HG03469 (cell line): ENCODE measurements at regions not wholly inside any gene's neighbourhood (a gene's known extent, or its start where the extent isn't known, plus 50 kb on each side); places are given as distances from the start of the nearest gene placed in this dataset.
"Not testable (repeated sequence)": the region's sequence is repeated elsewhere in the genome, so short reads cannot be mapped to it uniquely, and the experiment has no call there.

Experiments
- ATAC-seq: cut with Tn5 transposase; IDR thresholded peaks from one replicate; pipeline ENCODE4 v1.9.1; 2021; ENCODE audit warnings: mild to moderate bottlenecking, moderate library complexity, moderate number of reproducible peaks; ENCODE audit not compliant: unreplicated experiment

GRCh38 chr5:18749763-18750162, 1115.5 kb downstream of the TAF11L14 start:
- ATAC-seq, result no peak

- no peak for ATAC-seq
These were observed 1118.1 kb downstream of the TAF11L14 start for GRCh38 chr5:18752317-18752716.

DNA sequence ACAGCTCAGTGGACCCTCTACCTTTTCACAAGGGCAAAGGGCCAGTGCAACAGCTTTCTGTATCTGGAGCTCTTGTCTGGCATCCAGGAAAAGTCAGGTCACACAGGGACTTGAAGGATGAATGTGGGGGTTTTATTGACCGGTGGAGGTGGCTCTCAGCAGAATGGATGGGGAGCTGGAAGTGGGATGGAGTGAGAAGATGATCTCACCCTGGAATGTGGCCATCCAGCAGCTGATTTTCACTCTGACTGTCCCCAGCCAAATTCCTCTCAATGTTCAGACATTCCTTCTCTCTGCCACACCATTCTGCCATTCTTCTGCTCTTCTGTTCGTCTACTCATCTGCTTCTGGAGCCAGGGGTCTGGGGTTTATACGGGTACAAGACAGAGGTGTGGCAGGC, 1119.9 kb downstream of the TAF11L14 start:
- ATAC-seq, result no peak

DNA sequence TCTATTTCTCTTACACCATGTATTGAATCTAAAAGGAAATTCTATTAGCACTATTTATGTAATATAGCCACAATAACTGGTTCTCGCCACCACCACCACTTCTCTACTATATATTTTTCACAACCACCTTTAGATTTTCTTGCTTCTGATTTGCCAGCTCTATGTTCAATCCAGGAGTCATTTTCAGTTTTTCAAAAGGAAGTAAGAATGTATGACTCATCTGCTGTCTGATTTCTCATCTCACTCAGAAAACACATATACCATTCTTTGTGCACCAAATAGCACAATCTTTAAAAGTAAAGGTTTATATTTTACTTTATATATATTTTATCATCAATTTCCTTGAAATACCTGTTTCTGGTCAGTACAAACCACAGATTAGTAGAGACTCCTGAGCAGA, 1127.5 kb downstream of the TAF11L14 start:
- ATAC-seq, result peak; percentile 81

DNA sequence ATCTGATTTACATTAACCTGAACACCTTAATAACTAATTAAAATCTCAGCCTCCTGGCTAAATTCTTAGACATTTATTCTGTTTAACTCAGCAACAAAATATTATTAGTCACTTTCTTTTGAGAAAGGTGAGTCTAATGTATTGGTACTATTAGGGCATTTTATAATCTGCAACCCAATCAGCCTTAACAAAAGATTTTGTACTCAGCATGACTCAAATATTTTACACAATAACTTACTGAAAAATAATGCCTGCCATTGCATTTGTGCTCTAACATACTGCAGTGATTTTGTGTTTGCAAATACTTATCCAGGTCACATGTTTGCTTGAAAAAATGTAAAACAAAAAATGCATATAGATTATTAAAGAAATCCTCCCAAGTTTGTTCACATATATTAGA, 1129.9 kb downstream of the TAF11L14 start:
- ATAC-seq, result no peak

DNA sequence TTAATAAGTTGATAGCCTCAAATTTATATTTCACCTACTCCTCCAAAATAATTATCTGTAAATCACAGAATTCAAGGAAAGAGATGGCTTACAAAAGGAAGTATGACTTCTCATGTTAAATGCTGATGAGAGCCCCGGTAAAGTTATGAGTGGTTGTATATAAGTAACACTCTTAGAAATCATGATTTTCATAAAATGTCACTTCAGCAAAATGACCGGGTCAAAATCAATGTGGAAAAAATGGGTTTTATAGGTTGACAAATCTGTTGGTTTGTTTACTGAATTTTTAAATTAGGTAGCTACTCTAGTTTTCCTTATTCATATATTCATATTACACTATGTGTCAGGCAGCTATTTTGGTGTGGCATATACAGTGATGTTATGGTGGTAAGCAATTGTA, 1131.0 kb downstream of the TAF11L14 start:
- ATAC-seq, result no peak

- no peak for ATAC-seq
These were observed 1136.9 kb downstream of the TAF11L14 start for GRCh38 chr5:18771097-18771610.

DNA sequence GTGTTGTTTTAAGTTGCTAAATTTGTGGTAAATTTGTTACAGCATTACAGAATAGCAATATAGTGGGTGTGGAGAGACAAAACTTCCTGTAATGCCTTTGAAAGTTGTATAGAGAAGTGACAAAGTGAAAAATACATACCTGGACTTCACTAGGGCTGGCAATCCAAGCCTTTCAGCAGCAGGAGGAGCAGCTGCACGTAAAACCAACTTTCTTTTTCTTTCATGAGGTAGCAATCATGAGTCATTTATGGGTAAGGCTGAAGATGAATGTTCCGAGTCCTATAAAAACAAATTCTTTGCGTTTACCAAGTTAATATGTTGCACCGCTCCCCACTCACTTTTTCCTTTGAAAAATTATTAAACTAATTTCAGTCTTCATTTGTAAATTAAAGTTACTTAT, 1138.2 kb downstream of the TAF11L14 start:
- ATAC-seq, result peak; percentile 65

- no peak for ATAC-seq
These were observed 1144.0 kb downstream of the TAF11L14 start for GRCh38 chr5:18778225-18778624.

GRCh38 chr5:18789218-18789998, 1155.1 kb downstream of the TAF11L14 start:
- ATAC-seq, result no peak

GRCh38 chr5:18792145-18792544, 1157.9 kb downstream of the TAF11L14 start:
- ATAC-seq, result no peak

GRCh38 chr5:18797222-18797621, 1163.0 kb downstream of the TAF11L14 start:
- no peak for ATAC-seq

DNA sequence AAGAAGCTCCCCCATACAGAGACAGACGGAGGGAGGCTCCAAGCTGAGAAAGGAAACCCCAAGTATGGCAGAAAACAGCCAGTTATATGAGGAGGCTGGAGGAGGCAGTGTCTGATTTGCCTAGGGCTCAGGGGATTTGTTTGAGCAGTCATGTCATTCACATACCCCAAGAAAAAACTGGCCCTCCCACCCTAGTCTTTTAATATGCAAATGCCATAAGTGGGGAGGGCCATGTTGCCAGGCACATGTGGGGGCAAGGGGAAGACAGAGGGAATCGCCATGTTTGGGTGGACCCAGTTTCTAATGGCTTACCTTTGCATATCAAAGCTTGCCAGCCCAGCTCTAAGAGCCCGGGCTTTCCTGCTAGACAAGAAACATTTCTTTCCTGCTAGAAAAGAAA, 1163.8 kb downstream of the TAF11L14 start:
- no peak for ATAC-seq

GRCh38 chr5:18799482-18800128, 1165.3 kb downstream of the TAF11L14 start:
- no peak for ATAC-seq

- ATAC-seq, result no peak
These were observed 1166.2 kb downstream of the TAF11L14 start for GRCh38 chr5:18800293-18801025.

- ATAC-seq, result not testable (repeated sequence)
These were observed 1167.2 kb downstream of the TAF11L14 start for GRCh38 chr5:18801413-18801812.

DNA sequence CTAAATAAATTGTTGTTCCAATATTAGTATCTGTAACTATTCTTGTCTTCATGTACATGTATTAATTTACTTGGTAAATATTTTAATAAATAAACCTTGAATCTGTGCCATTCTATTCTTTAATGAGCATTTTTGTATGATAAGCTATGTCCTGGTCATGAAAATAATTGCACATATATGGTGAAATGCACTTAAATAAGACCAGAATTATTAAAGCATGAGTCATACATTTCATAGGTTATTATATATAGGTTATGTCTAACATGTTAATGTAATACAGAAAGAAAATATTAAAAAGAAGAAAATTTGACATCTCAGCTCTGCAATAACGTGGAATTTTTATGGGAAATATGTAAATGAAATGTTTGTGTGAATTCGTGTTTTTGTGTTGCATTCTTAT, 1168.1 kb downstream of the TAF11L14 start:
- no peak for ATAC-seq

GRCh38 chr5:18805376-18805775, 1171.1 kb downstream of the TAF11L14 start:
- ATAC-seq, result no peak

DNA sequence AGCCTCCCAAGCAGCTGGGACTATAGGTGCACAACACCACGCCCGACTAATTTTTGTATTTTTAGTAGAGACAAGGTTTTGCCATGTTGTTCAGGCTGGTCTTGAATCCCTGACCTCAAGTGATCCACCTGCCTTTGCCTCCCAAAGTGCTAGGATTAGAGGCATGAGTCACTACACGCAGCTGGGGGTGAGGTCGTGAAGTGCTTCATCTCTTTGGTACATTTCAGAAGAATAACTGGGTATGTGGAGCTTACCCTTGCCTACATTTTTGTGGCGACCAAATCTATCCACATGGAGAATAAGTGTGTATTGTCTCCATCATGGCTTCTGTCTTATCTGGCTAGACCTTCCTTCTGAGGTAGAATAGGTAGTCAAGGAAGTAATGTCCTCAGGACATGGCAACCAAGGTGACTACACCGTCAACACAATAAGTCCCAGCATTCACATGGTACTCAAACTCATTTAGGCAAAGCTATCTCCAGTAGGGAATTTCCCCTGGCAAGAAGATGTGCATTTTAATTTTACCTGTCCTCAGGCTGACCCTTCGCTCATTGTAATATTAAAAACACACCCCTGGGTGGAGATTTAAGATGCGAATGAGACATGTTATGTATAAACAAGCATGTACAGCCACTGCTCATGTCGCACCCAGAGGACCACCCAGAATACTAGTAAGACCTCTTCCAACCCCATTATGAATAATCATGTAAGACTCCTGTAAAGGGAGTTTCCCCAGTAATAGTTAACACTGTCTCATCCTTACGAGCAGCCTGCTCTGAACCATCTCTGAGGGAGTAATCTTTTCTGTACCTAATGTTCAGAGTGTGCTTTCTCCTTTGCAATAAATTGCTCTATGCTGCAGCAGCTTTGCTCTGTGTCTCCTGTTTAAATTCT, 1173.2 kb downstream of the TAF11L14 start:
- no peak for ATAC-seq

DNA sequence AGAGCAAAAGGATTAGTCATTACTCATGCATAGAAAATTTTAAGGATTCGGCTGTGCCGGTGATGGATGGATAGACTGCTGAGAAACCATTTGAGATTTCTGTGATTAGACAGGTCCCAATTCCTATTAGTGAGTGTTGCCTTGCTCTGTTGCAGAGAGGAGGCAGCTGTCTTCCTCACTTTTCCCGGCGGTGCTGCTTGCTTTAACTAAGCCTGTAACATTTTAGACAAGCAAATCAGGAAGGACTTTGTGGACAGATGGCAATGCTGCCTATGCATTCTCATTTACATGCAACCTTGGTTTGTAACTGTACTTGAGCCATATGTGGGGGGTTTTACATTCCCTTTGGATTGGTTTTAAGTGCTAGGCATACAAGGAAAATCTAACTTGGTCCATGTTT, 1176.3 kb downstream of the CDH18 start:
- no peak for ATAC-seq

DNA sequence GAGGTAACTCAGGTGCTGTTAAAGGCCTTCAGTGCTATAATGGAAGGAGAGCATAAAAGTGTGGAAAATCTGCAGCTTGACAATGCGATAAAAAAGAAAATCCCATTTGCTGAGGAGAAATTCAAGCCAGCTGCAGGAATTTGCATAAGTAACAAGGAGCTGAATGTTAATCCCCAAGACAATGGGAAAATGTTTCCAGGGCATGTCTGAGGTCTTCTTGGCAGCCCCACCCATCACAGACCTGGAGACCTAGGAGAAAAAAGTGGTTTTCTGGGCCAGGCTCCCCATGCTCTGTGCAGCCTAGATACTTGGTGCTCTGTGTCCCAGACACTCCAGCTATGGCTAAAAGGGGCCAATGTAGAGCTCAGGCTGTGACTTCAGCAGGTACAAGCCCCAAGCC, 1159.6 kb downstream of the CDH18 start:
- no peak for ATAC-seq
